Endothelial cell of umbilical vein (primary cell): ENCODE measurements at regions not wholly inside any gene's neighbourhood (a gene's known extent, or its start where the extent isn't known, plus 50 kb on each side); places are given as distances from the start of the nearest gene placed in this dataset.
"Not testable (repeated sequence)": the region's sequence is repeated elsewhere in the genome, so short reads cannot be mapped to it uniquely, and the experiment has no call there.

ENCODE experiments used
- BruUV-seq: library from RNA; stranded (reverse); fragments of 400-500 nt; replicated peaks from 2 replicates; lab custom pipeline; 2021; lab: Mats Ljungman, UMichigan
- CTCF ChIA-PET: fragments of 300-600, 350-600 bp; sonication (Branson Sonifier 250); formaldehyde crosslinking; loops from one replicate; lab custom pipeline; 2021; ENCODE audit warnings: antibody characterized with exemption, inconsistent platforms; lab: Charles Lee
- POLR2A ChIA-PET: fragments of 300-600, 350-600 bp; sonication (Branson Sonifier 250); formaldehyde crosslinking; loops from one replicate; lab custom pipeline; 2021; ENCODE audit warnings: antibody characterized with exemption, inconsistent platforms; lab: Charles Lee
- DNase-seq: peaks from one replicate; pipeline ENCODE4 v3.0.0-alpha.2; 2011; ENCODE audit warnings: low read depth, low spot score
- FAIRE-seq: peaks from 2 replicates; lab custom pipeline; 2011; peaks lifted over from hg19 to GRCh38; lab: Jason Lieb, UNC
- H2AFZ ChIP-seq: 2 replicates; pipeline ENCODE4 v1.6.0; 2012; ENCODE audit warnings: low read depth, low read length, control low read depth, inconsistent platforms
- H3K27ac ChIP-seq: 2 replicates; pipeline ENCODE4 v1.5.1; 2011; ENCODE audit warnings: low read depth, mild to moderate bottlenecking, control low read depth, low read length, moderate library complexity; ENCODE audit not compliant: insufficient read depth
- H3K27me3 ChIP-seq, 2 experiments: 2 replicates each; pipeline versions ENCODE4 v1.6.0 to v1.6.1; 2011; ENCODE audit warnings: low read length in 2 of 2, mixed read lengths in 1 of 2; ENCODE audit not compliant: control insufficient read depth in 2 of 2, insufficient read depth in 2 of 2
- H3K36me3 ChIP-seq, 2 experiments: 2 replicates in 1 of 2; 3 replicates in 1 of 2; pipeline ENCODE4 v1.5.1; 2011; ENCODE audit warnings: low read length in 2 of 2, mild to moderate bottlenecking in 1 of 2, moderate library complexity in 1 of 2; ENCODE audit not compliant: control insufficient read depth in 2 of 2, insufficient read depth in 2 of 2; ENCODE audit errors: extremely low read depth in 1 of 2
- H3K4me1 ChIP-seq: 3 replicates; pipeline ENCODE4 v1.5.1; 2011; ENCODE audit warnings: mild to moderate bottlenecking, low read length; ENCODE audit not compliant: control insufficient read depth, insufficient read depth; ENCODE audit errors: extremely low read depth
- H3K4me2 ChIP-seq: 2 replicates; pipeline ENCODE4 v1.6.1; 2011; ENCODE audit warnings: low read length, control low read depth, mixed read lengths; ENCODE audit not compliant: insufficient read depth
- H3K4me3 ChIP-seq, 3 experiments: fragments of 200-600 bp in 1 of 3; sonication (generic), shearing (Covaris generic) in 1 of 3; replicated peaks in 1 of 3; 2 replicates each; pipeline ENCODE4 v1.5.1; 2011 to 2016; ENCODE audit warnings: control low read depth in 3 of 3, low read length in 3 of 3, mild to moderate bottlenecking in 2 of 3, inconsistent platforms in 1 of 3, low read depth in 1 of 3, moderate library complexity in 1 of 3; ENCODE audit not compliant: insufficient read depth in 1 of 3
- H3K79me2 ChIP-seq: 2 replicates; pipeline ENCODE4 v1.6.0; 2012; ENCODE audit warnings: low read length, inconsistent platforms; ENCODE audit not compliant: control insufficient read depth, insufficient read depth
- H3K9ac ChIP-seq: replicated peaks from 2 replicates; pipeline ENCODE3; 2011; ENCODE audit warnings: low read length, control low read depth; ENCODE audit not compliant: insufficient read depth; ENCODE audit errors: extremely low read depth
- H3K9me1 ChIP-seq: replicated peaks from 3 replicates; pipeline ENCODE4 v1.6.0; 2011; ENCODE audit warnings: mild to moderate bottlenecking, low read length; ENCODE audit not compliant: control insufficient read depth, insufficient read depth; ENCODE audit errors: extremely low read depth
- H3K9me3 ChIP-seq: replicated peaks from 2 replicates; pipeline ENCODE4 v1.5.1; 2012; ENCODE audit warnings: low read length, inconsistent platforms; ENCODE audit not compliant: control insufficient read depth, insufficient read depth
- H4K20me1 ChIP-seq: replicated peaks from 2 replicates; pipeline ENCODE3; 2011; ENCODE audit warnings: mild to moderate bottlenecking, low read length; ENCODE audit not compliant: control insufficient read depth, insufficient read depth; ENCODE audit errors: extremely low read depth
- CTCF ChIP-seq, 2 donors: IDR thresholded peaks; 1 replicate in 1 of 2; 2 replicates in 1 of 2; pipeline ENCODE4 v1.5.1; 2011; ENCODE audit warnings: low read length in 2 of 2, mild to moderate bottlenecking in 2 of 2, moderate library complexity in 2 of 2, control low read depth in 1 of 2, inconsistent platforms in 1 of 2, low read depth in 1 of 2; ENCODE audit not compliant: insufficient read depth in 1 of 2; ENCODE audit errors: extremely low read depth in 1 of 2
- FOS ChIP-seq: IDR thresholded peaks from 2 replicates; pipeline ENCODE4 v1.6.1; 2011; ENCODE audit warnings: mild to moderate bottlenecking, low read length, moderate library complexity, borderline replicate concordance; ENCODE audit not compliant: insufficient read depth
- JUN ChIP-seq: IDR thresholded peaks from 2 replicates; pipeline ENCODE4 v1.6.1; 2011; ENCODE audit warnings: borderline replicate concordance, low read depth; ENCODE audit not compliant: insufficient read length, insufficient read depth
- dilution Hi-C: fragments of 300-500 bp; cut with MboI; formaldehyde crosslinking; loops from one replicate; pipeline ENCODE4 v1.15.0; 2019; ENCODE audit warnings: low sequenced_read_pairs; ENCODE audit not compliant: extremely low pct_ligation_motif_present
- intact Hi-C: fragments of 100-400 bp; cut with micrococcal nuclease; formaldehyde crosslinking; loops from one replicate; pipeline ENCODE4 v1.10.0; 2022

- Histone ChIP-seq H3K79me2 (no peaks in the 10 kb centered on the region), H3K4me3 (no peak overlapping the region), H3K4me2 (peak overlapping the region; percentile 30), H4K20me1 (no peaks in the 10 kb centered on the region), H3K9me3 (no peaks in the 10 kb centered on the region), H3K36me3 (no peaks in the 10 kb centered on the region), H3K27me3 (no peaks in the 10 kb centered on the region), H3K9ac (no peak overlapping the region), H3K9me1 (no peaks in the 10 kb centered on the region), H3K4me1 (peaks cover 9% of the 10 kb centered on the region), H2AFZ (peak overlapping the region; percentile 72), H3K27ac (peak overlapping the region; percentile 59)
- DNase-seq (peak; percentile 77), FAIRE-seq (peak; percentile 49)
- TF ChIP-seq JUN (peak; percentile 61), CTCF (IDR thresholded peaks at IDR 0.05; ENCODE audit: extremely low read depth in 1 of 2, insufficient read depth in 1 of 2, low read depth in 1 of 2, low read length in 2 of 2) (no peak), FOS (peak; percentile 81)
- dilution Hi-C loops (no loop called here), intact Hi-C loops (no loop called here)
- no TSS peak for BruUV-seq
- ChIA-PET POLR2A (no interaction called here), CTCF (interaction anchor here (0.9 to 2.8 kb wide), 9 partner anchors 10 to 94 kb away, joined by 3 to 16 read pairs (median 5); no protein-coding TSS in a partner anchor)
Observed at GRCh38 chr17:27207073-27207513, 86.8 kb upstream of the WSB1 start.

- H3K9me3 ChIP-seq, H3K4me3 ChIP-seq, dilution Hi-C loops, H3K4me2 ChIP-seq, H3K36me3 ChIP-seq, FAIRE-seq, intact Hi-C loops, POLR2A ChIA-PET, H3K27me3 ChIP-seq, DNase-seq, H2AFZ ChIP-seq, H3K9me1 ChIP-seq, H3K79me2 ChIP-seq, H4K20me1 ChIP-seq, H3K27ac ChIP-seq, BruUV-seq, H3K4me1 ChIP-seq, H3K9ac ChIP-seq: not testable (repeated sequence)
- CTCF ChIA-PET, result interaction anchor here (1.4 kb wide), 1 partner anchor 37 kb away, joined by 3 read pairs; no protein-coding TSS in a partner anchor
Observed at GRCh38 chr17:27208370-27208769, 85.5 kb upstream of the WSB1 start.
